HG03378 (cell line): ENCODE measurements at regions not wholly inside any gene's neighbourhood (a gene's known extent, or its start where the extent isn't known, plus 50 kb on each side); places are given as distances from the start of the nearest gene placed in this dataset.

ENCODE experiments used
- ATAC-seq: cut with Tn5 transposase; IDR thresholded peaks from one replicate; pipeline ENCODE4 v1.9.1; 2021; ENCODE audit warnings: mild to moderate bottlenecking, moderate library complexity; ENCODE audit not compliant: unreplicated experiment

DNA sequence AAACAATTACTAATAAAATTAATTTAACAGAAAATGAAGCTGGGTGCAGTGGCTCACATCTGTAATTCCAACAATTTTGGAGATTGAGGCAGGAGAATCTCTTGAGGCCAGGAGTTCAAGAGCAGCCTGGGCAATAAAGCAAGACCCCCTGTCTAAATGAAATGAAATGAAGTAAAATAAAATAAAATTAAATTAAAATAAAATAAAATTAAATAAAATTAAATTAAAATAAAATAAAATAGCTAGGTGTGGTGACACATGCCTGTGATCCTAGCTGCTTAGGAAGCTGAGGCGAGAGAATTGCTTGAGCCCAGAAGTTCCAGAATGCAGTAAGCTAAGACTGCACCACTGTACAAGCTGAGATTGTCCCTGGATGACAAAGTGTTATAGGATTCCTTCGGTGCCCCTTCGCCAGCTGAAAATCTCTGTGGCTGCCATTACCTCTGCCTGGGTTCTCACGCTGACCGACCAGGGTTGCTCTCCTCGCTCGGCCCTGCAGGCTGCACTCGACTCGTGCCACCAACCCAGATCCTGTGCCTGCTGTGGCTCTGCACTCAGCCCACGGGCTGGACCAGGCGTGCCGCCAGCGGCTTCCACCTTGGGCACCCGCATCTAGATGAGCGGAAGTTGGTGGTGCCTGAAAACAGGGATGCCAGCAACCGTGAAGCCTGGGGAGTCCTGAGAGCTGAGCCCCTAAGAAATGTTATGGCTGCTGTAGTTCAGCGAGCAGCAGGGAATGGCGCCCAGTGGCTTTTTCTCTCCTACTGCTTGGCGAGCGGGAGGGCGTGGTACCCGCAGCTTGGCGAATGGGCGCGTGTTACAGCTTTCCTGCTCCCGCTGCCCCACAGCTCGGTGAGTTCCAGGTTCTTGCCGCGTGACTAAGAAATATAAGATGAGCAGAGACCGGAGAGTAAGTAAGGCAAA is 539.2 kb upstream of the PCDH9 start:
- no peak for ATAC-seq

GRCh38 chr13:67763984-67764383 is 533.8 kb upstream of the PCDH9 start:
- ATAC-seq: no peak

DNA sequence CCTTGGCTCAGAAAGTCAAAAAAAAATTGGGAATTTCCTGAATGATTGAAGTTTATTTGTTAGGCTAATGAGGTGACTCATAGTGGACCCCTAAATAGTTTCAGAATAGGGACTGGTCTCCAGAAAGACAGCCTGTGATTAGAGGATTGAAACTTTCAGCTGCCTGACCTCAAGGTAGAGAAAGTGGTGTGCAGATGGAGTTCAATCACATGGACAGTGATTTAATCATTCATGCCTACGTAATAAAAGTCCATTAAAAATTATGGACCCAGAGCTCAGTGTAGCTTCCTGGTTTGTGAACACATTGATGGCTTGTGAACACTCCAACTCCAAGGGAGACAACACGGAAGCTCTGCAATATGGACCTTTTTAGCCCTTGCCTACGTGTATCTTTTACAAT is 533.2 kb upstream of the PCDH9 start:
- ATAC-seq: no peak

GRCh38 chr13:67758975-67759374 is 528.8 kb upstream of the PCDH9 start:
- ATAC-seq: no peak

- ATAC-seq: no peak
Measured at GRCh38 chr13:67754012-67754411, 523.9 kb upstream of the PCDH9 start.

DNA sequence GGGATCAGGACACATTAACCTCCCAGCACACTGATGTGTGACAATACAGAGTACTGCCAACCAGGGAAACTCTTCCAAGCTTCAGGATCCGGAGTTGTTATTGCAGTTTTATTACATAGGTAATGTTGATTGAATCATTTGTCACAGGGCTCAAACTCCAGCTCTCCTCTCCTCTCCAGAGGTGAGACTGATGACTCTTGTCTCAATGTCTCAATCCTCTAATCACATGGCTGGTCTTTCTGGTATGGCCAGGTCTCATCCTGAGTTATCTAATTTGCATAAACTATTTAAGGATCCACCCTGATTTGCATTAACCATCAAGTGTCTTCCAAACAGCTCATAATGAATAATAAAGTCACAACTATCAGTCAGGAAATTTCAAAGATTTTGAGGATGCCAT is 522.6 kb upstream of the PCDH9 start:
- no peak for ATAC-seq

GRCh38 chr13:67742478-67742877 is 512.3 kb upstream of the PCDH9 start:
- ATAC-seq: no peak

- no peak for ATAC-seq
Measured at GRCh38 chr13:67740871-67741535, 510.9 kb upstream of the PCDH9 start.

DNA sequence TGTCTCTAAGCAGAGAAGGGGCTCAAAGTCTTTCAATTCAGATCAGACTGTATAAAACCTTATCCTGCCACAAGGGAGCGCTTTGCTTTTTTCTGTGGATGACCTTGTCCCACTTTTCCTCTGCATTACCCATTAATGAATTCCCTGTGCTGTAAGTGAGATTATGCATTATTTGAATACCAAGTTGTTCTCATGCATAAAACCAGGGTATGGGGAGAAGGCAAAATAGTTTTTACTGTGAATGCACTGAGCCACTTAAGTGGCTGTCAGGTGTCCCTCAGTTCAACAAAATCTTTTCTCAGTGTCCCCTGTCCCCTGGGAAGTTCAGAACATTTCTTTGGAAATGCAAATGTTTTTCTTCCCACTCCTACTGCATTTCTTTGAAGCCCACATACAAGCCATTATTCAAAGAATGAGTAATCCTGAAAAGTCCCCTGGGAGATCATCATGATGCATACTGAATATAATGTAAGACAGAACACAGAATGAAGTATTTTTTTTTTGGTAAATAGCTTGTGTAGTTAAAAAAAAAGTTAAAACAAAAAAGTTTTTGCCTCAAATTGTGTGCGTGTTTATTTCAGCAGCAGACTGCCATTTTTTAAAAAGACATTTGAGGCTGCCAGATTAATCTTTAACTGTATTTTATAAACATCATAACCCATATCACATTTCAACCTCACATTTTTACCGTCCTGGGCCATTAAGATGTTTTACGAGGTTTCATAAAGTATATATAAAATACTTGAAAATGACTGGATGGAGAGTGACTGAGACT is 506.7 kb upstream of the PCDH9 start:
- no peak for ATAC-seq

DNA sequence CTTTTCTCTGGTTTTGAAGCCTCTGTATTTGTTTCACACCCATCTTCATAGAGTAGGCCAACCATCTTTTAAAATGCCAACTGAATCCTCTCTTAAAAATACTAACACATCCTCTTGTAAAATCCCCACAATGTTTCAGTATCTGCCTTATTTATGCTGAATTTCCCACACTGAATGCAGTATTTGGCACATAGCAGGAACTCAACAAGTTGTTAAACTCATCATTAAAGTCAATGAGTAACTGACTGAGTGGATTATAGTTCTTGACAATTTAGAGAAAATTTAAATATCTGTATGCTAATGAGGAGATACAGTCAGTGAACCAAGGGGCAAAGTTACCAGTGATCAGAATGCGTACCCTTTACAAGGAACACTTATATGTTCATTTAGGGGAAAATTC is 505.5 kb upstream of the PCDH9 start:
- no peak for ATAC-seq

- ATAC-seq: no peak
Measured at GRCh38 chr13:67726979-67727378, 496.8 kb upstream of the PCDH9 start.

DNA sequence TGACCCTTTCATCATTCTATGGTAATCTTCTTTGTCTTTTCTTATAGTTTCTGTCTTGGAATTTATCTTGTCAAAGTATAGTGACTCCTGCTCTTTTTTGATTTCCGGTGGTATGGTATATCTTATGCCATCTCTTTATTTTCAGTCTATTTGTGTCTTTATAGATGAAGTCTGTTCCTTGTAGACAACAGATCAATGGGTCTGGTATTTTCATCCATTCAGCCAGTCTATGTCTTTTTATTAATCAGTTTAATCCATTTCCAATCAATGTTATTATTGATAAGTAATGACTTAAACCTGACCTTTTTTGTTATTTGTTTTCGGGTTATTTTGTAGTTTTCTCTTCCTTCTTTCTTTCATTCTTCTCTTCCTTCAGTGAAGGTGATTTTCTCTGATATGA is 495.9 kb upstream of the PCDH9 start:
- no peak for ATAC-seq

GRCh38 chr13:67713571-67713970 is 483.4 kb upstream of the PCDH9 start:
- ATAC-seq: no peak

DNA sequence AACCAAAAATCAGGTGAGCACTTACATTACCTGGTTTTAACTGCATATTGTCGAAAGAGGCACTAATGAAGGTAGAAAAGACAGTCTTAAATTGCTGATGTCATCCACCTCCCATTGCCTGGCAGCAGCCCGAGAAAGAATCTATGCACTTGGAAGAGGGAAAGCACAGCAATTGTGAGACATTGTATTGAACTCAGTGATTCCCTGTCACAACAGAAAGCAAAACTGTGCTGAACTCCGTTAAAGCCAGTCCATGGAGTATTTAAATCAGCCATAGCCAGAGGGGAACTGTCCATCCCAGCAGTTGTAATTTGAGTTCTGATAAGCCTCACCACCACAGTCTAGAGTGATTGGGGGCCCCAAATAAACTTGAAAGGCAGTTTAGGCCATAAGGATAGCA is 466.6 kb upstream of the PCDH9 start:
- ATAC-seq: no peak

DNA sequence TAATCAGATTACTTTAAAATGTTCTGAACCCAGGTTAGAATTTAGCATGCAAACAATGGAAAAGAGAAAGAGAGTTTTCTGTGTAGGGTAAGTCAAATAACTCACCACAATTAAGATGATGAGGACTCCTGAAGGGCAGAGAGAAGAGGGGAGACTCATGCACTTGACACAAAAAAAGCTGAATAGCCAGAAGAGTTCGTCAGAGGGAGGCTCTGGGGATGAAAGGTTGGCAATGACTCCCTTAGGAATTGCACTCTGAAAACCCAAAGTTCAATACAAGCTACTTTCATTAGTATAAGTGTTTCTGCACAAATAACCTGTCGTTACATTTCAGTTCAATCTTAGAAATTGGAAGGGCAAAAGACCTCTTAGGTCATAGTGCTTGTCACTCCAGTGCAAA is 434.4 kb upstream of the PCDH9 start:
- ATAC-seq: no peak

- no peak for ATAC-seq
Measured at GRCh38 chr13:67662997-67663396, 432.9 kb upstream of the PCDH9 start.

DNA sequence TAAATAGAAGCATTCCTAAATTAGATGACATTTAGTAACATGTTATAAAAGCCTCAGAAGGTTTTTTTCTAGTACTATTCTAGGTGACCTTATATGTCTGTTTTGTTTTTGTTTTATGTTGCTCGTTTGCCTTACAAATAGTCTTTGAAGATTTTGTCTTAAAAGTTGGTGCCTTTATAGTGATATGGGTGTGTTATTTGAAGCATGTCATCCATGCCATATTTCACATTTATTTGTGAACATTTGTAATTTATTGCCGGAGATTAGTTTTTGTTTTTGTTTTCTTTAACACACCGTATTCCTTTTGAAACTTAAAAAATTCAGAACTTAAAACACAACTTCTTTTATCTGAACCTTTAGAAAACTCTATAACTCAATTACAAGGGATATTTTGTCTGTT is 422.8 kb upstream of the PCDH9 start:
- ATAC-seq: no peak

DNA sequence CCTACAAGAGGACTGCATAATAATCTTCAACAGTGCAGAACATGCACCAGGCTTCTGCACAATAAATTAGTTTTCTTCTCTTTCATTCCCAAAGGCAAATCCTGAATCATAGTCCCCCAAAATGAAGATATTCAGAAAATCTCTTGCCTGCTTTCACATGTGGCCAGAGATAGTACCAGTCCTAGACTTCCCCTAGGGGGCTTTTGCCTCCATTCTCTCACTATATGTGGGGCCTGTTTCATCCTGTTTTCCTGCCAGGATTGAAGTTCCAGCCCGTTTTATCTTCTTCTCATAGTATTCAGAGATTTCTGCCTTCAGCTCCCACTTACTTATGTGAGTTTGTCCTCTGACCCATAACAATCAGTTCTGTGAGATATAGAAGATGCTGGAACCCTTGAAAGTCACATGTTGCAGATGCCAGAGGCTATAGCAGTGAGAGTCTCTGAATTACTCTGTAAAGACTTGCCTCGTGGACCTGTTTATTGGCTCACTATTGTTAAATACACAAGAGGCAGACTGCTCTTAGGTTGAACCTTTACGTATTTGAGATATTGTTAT is 421.9 kb upstream of the PCDH9 start:
- ATAC-seq: no peak

GRCh38 chr13:67650471-67650870 is 420.3 kb upstream of the PCDH9 start:
- ATAC-seq: no peak

- ATAC-seq: no peak
Measured at GRCh38 chr13:67645874-67646467, 415.8 kb upstream of the PCDH9 start.

DNA sequence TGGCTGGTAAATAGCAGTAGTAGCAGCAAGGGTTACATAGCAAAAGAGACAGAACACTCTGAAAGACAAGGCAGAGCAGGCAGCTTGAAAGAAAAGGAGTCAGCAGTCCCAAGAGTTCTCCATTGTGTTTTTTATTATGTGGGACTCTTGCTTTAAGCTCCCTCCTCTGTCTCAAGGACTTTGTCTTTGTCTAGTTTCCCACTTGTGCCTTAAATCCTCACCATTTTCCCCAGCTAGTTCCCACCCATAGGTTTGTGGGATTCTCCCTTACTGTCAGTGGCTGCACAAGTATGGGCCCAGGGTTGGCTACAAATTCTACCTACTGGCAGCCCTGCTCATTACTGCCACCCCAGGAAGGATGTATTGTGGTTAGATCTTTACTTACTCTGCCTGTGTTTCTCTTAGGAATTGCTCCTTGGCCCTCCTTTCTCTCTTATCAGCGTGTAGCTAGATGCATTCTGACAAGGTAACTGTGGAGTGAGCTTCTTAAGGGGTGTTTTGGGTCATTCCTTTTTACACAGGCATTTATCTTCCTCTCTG is 413.4 kb upstream of the PCDH9 start:
- ATAC-seq: no peak
